ENCODE measurements at regions not wholly inside any gene's neighbourhood (a gene's known extent, or its start where the extent isn't known, plus 50 kb on each side); places are given as distances from the start of the nearest gene placed in this dataset.

GRCh38 chr16:62543516-62543915 is 507.3 kb upstream of the CDH8 start:
- H3K9me1 ChIP-seq (ENCODE audit: control insufficient read depth, extremely low read depth, insufficient read depth, low read length): no peaks in the 10 kb centered on the region
- H3K4me3 ChIP-seq (ENCODE audit: control insufficient read depth in 2 of 3, extremely low read depth in 1 of 3, insufficient read depth in 2 of 3, low read depth in 1 of 3, low read length in 3 of 3): no peak overlapping the region
- no peaks in the 10 kb centered on the region for H3K27me3 ChIP-seq (ENCODE audit: control insufficient read depth, extremely low read depth, insufficient read depth, low read length)
- no peak overlapping the region for H3K27ac ChIP-seq (ENCODE audit: control insufficient read depth, insufficient read depth, low read length)
- no peak overlapping the region for H3K9ac ChIP-seq (ENCODE audit: control insufficient read depth, extremely low read depth, insufficient read depth, low read length)
- H3K4me2 ChIP-seq (ENCODE audit: control insufficient read depth, extremely low read depth, insufficient read depth, low read depth, low read length): no peak overlapping the region
- DNase-seq (ENCODE audit: low read depth, low spot score): no peak
- dilution Hi-C loops (cut with MboI; ENCODE audit: extremely low pct_ligation_motif_present, low sequenced_read_pairs): no loop called here
- no peaks in the 10 kb centered on the region for H3K79me2 ChIP-seq (ENCODE audit: control insufficient read depth, insufficient read depth, low read length)
- no peak for FAIRE-seq
- H3K4me1 ChIP-seq (ENCODE audit: control insufficient read depth, extremely low read depth, insufficient read depth, low read length): no peaks in the 10 kb centered on the region
- H3K36me3 ChIP-seq (ENCODE audit: control insufficient read depth in 2 of 2, extremely low read depth in 1 of 2, insufficient read depth in 2 of 2, low read length in 2 of 2): no peaks in the 10 kb centered on the region
- no peaks in the 10 kb centered on the region for H4K20me1 ChIP-seq (ENCODE audit: control insufficient read depth, extremely low read depth, insufficient read depth, low read length)
- H2AFZ ChIP-seq (ENCODE audit: control insufficient read depth, low read length): no peak overlapping the region
- no peaks in the 10 kb centered on the region for H3K9me3 ChIP-seq (ENCODE audit: control insufficient read depth, low read depth, low read length)
- TF ChIP-seq EZH2 (IDR thresholded peaks at IDR 0.05; ENCODE audit: low read length) (no peak), CTCF (optimal IDR thresholded peaks at IDR 0.05 in 1 of 3, IDR thresholded peaks at IDR 0.05 in 1 of 3, conservative IDR thresholded peaks at IDR 0.05 in 1 of 3; ENCODE audit: extremely low read depth in 1 of 3, insufficient read depth in 2 of 3, low read length in 3 of 3) (no peak)

GRCh38 chr16:62539657-62540056 is 503.4 kb upstream of the CDH8 start:
- Histone ChIP-seq H3K9me1 (ENCODE audit: control insufficient read depth, extremely low read depth, insufficient read depth, low read length) (no peaks in the 10 kb centered on the region), H3K4me3 (ENCODE audit: control insufficient read depth in 2 of 3, extremely low read depth in 1 of 3, insufficient read depth in 2 of 3, low read depth in 1 of 3, low read length in 3 of 3) (no peak overlapping the region), H3K27me3 (ENCODE audit: control insufficient read depth, extremely low read depth, insufficient read depth, low read length) (no peaks in the 10 kb centered on the region), H2AFZ (ENCODE audit: control insufficient read depth, low read length) (no peak overlapping the region), H3K27ac (ENCODE audit: control insufficient read depth, insufficient read depth, low read length) (no peak overlapping the region), H4K20me1 (ENCODE audit: control insufficient read depth, extremely low read depth, insufficient read depth, low read length) (no peaks in the 10 kb centered on the region), H3K9ac (ENCODE audit: control insufficient read depth, extremely low read depth, insufficient read depth, low read length) (no peak overlapping the region), H3K36me3 (ENCODE audit: control insufficient read depth in 2 of 2, extremely low read depth in 1 of 2, insufficient read depth in 2 of 2, low read length in 2 of 2) (no peaks in the 10 kb centered on the region), H3K4me2 (ENCODE audit: control insufficient read depth, extremely low read depth, insufficient read depth, low read depth, low read length) (no peak overlapping the region), H3K9me3 (ENCODE audit: control insufficient read depth, low read depth, low read length) (no peaks in the 10 kb centered on the region), H3K4me1 (ENCODE audit: control insufficient read depth, extremely low read depth, insufficient read depth, low read length) (no peaks in the 10 kb centered on the region), H3K79me2 (ENCODE audit: control insufficient read depth, insufficient read depth, low read length) (no peaks in the 10 kb centered on the region)
- dilution Hi-C loops (cut with MboI; ENCODE audit: extremely low pct_ligation_motif_present, low sequenced_read_pairs): no loop called here
- FAIRE-seq: no peak
- TF ChIP-seq CTCF (optimal IDR thresholded peaks at IDR 0.05 in 1 of 3, IDR thresholded peaks at IDR 0.05 in 1 of 3, conservative IDR thresholded peaks at IDR 0.05 in 1 of 3; ENCODE audit: extremely low read depth in 1 of 3, insufficient read depth in 2 of 3, low read length in 3 of 3) (no peak), EZH2 (IDR thresholded peaks at IDR 0.05; ENCODE audit: low read length) (no peak)
- no peak for DNase-seq (ENCODE audit: low read depth, low spot score)

All from keratinocyte (primary cell).